HCT116 (cell line): ENCODE measurements at regions not wholly inside any gene's neighbourhood (a gene's known extent, or its start where the extent isn't known, plus 50 kb on each side); places are given as distances from the start of the nearest gene placed in this dataset.

Experiments used
- ATAC-seq: fragments of 200-7000 bp; cut with Tn5 transposase; 2 replicates; pipeline ENCODE4 v1.9.1; 2020; ENCODE audit warnings: mild to moderate bottlenecking, moderate library complexity
- BruUV-seq: library from RNA; stranded (reverse); fragments of 400-500 nt; replicated peaks from 2 replicates; lab custom pipeline; 2021; lab: Mats Ljungman, UMichigan
- CTCF ChIA-PET: fragments of 300-600 bp; sonication (Branson Sonifier 250); formaldehyde crosslinking; loops from one replicate; lab custom pipeline; 2021; ENCODE audit warnings: antibody characterized with exemption; lab: Charles Lee
- POLR2A ChIA-PET: fragments of 300-600, 350-600 bp; sonication (Branson Sonifier 250); formaldehyde crosslinking; loops from one replicate; lab custom pipeline; 2021; ENCODE audit warnings: antibody characterized with exemption; lab: Charles Lee
- RAD21 ChIA-PET, 2 experiments: fragments of 300-600 bp; sonication (Branson Sonifier 250); formaldehyde crosslinking; loops; one replicate each; lab custom pipeline; 2023; ENCODE audit warnings: low total read pairs in 2 of 2; ENCODE audit not compliant: uncharacterized antibody in 2 of 2, unreplicated experiment in 2 of 2, low non-redundant PET in 1 of 2; lab: Charles Lee
- DNase-seq: peaks from one replicate; pipeline ENCODE4 v3.0.0-alpha.2; 2010; ENCODE audit warnings: low read depth, low spot score
- H2AFZ ChIP-seq: fragments of 200-600 bp; shearing (Covaris generic), sonication (generic); 2 replicates; pipeline ENCODE4 v1.6.1; 2017; ENCODE audit warnings: low read depth, mixed run types, mixed read lengths, antibody characterized with exemption, low read length; ENCODE audit not compliant: poor library complexity, severe bottlenecking
- H3K27ac ChIP-seq: 2 replicates; pipeline ENCODE4 v1.5.1; 2012; ENCODE audit warnings: low read depth, low read length
- H3K27me3 ChIP-seq: fragments of 200-600 bp; sonication (generic); 2 replicates; pipeline ENCODE4 v1.6.1; 2016; ENCODE audit warnings: mixed run types, low read length, mixed read lengths; ENCODE audit not compliant: insufficient read depth
- H3K36me3 ChIP-seq, 2 experiments: fragments of 200-500 bp in 1 of 2; fragments of 200-600 bp in 1 of 2; sonication (Bioruptor generic) in 1 of 2; sonication (generic) in 1 of 2; 2 replicates each; pipeline versions ENCODE4 v1.5.1 to v1.6.1; 2014 to 2016; ENCODE audit warnings: low read length in 2 of 2, inconsistent platforms in 1 of 2, mixed read lengths in 1 of 2, mixed run types in 1 of 2; ENCODE audit not compliant: insufficient read depth in 2 of 2, control insufficient read depth in 1 of 2
- H3K4me1 ChIP-seq, 2 experiments: fragments of 200-600 bp in 1 of 2; sonication (generic) in 1 of 2; 2 replicates each; pipeline versions ENCODE4 v1.5.1 to v1.6.1; 2012 to 2017; ENCODE audit warnings: low read length in 2 of 2, inconsistent platforms in 1 of 2, mild to moderate bottlenecking in 1 of 2, mixed read lengths in 1 of 2, mixed run types in 1 of 2, moderate library complexity in 1 of 2; ENCODE audit not compliant: insufficient read depth in 2 of 2, control insufficient read depth in 1 of 2
- H3K4me2 ChIP-seq: fragments of 200-600 bp; sonication (generic); 2 replicates; pipeline ENCODE4 v1.6.1; 2017; ENCODE audit warnings: mixed run types, low read length, mixed read lengths
- H3K4me3 ChIP-seq, 2 experiments: fragments of 200-600 bp in 1 of 2; sonication (generic) in 1 of 2; replicated peaks in 1 of 2; 2 replicates each; pipeline ENCODE4 v1.5.1; 2011 to 2016; ENCODE audit warnings: low read length in 2 of 2, control low read depth in 1 of 2, low read depth in 1 of 2, mild to moderate bottlenecking in 1 of 2, mixed read lengths in 1 of 2, mixed run types in 1 of 2
- H3K79me2 ChIP-seq: fragments of 200-600 bp; sonication (generic); 2 replicates; pipeline ENCODE4 v1.6.1; 2017; ENCODE audit warnings: mild to moderate bottlenecking, mixed run types, low read length, moderate library complexity, mixed read lengths; ENCODE audit not compliant: insufficient read depth
- H3K9ac ChIP-seq: fragments of 200-600 bp; sonication (generic); 2 replicates; pipeline ENCODE4 v1.6.1; 2016; ENCODE audit warnings: low read length, mixed read lengths
- H3K9me2 ChIP-seq: fragments of 200-600 bp; sonication (generic), shearing (Covaris generic); 2 replicates; pipeline ENCODE4 v1.6.1; 2017; ENCODE audit warnings: mixed run types, mild to moderate bottlenecking, moderate library complexity; ENCODE audit not compliant: insufficient read depth
- H3K9me3 ChIP-seq, 2 experiments: fragments of 200-500 bp in 1 of 2; fragments of 200-600 bp in 1 of 2; sonication (Bioruptor generic) in 1 of 2; sonication (generic) in 1 of 2; 2 replicates each; pipeline ENCODE4 v1.6.1; 2014 to 2017; ENCODE audit warnings: low read length in 2 of 2, mixed read lengths in 2 of 2, inconsistent platforms in 1 of 2, low read depth in 1 of 2, mild to moderate bottlenecking in 1 of 2, mixed run types in 1 of 2, moderate library complexity in 1 of 2; ENCODE audit not compliant: control insufficient read depth in 1 of 2, insufficient read depth in 1 of 2
- H4K20me1 ChIP-seq: fragments of 200-600 bp; sonication (generic), shearing (Covaris generic); 2 replicates; pipeline ENCODE4 v1.6.1; 2017; ENCODE audit warnings: mixed run types, mild to moderate bottlenecking, moderate library complexity; ENCODE audit not compliant: insufficient read depth
- CEBPB ChIP-seq: IDR thresholded peaks from 2 replicates; pipeline ENCODE4 v1.6.1; 2012; ENCODE audit warnings: low read depth
- EGR1 ChIP-seq: IDR thresholded peaks from 2 replicates; pipeline ENCODE4 v1.6.1; 2012; ENCODE audit warnings: low read depth
- ELF1 ChIP-seq: IDR thresholded peaks from 2 replicates; pipeline ENCODE4 v1.6.1; 2012; ENCODE audit warnings: low read depth, borderline replicate concordance
- EZH2 ChIP-seq: fragments of 200-600 bp; sonication (generic); IDR thresholded peaks from 2 replicates; pipeline ENCODE4 v1.6.1; 2017; ENCODE audit warnings: antibody characterized with exemption, mixed run types
- EZH2phosphoT487 ChIP-seq: fragments of 200-600 bp; IDR thresholded peaks from 2 replicates; pipeline ENCODE4 v1.6.1; 2018; ENCODE audit warnings: antibody characterized with exemption, borderline replicate concordance
- FOSL1 ChIP-seq: IDR thresholded peaks from 2 replicates; pipeline ENCODE4 v1.6.1; 2012; ENCODE audit warnings: low read depth
- JUND ChIP-seq: IDR thresholded peaks from 2 replicates; pipeline ENCODE4 v1.6.1; 2012
- POLR2A ChIP-seq: IDR thresholded peaks from 2 replicates; pipeline ENCODE4 v1.7.0; 2011; ENCODE audit warnings: borderline replicate concordance; ENCODE audit not compliant: insufficient read depth, insufficient read length; ENCODE audit errors: extremely low read depth
- POLR2AphosphoS5 ChIP-seq: IDR thresholded peaks from 2 replicates; pipeline ENCODE4 v1.6.1; 2011; ENCODE audit warnings: mild to moderate bottlenecking, low read depth, low read length, moderate library complexity
- RAD21 ChIP-seq: IDR thresholded peaks from 2 replicates; pipeline ENCODE4 v1.6.1; 2012; ENCODE audit warnings: low read depth, mild to moderate bottlenecking
- SIN3A ChIP-seq: IDR thresholded peaks from 2 replicates; pipeline ENCODE4 v1.6.1; 2012; ENCODE audit warnings: low read depth
- SP1 ChIP-seq: IDR thresholded peaks from 2 replicates; pipeline ENCODE4 v1.6.1; 2012; ENCODE audit warnings: low read depth
- SRF ChIP-seq: IDR thresholded peaks from 2 replicates; pipeline ENCODE4 v1.6.1; 2012; ENCODE audit warnings: low read depth
- TCF7L2 ChIP-seq: IDR thresholded peaks from 2 replicates; pipeline ENCODE4 v1.7.0; 2011; ENCODE audit warnings: borderline replicate concordance, inconsistent platforms; ENCODE audit not compliant: insufficient read depth, insufficient read length; ENCODE audit errors: extremely low read depth
- YY1 ChIP-seq: IDR thresholded peaks from 2 replicates; pipeline ENCODE4 v1.6.1; 2011; ENCODE audit warnings: low read length, low read depth, moderate library complexity, mild to moderate bottlenecking; ENCODE audit not compliant: insufficient replicate concordance; ENCODE audit errors: extremely low read depth
- ZFX ChIP-seq: fragments of 450-650 bp; IDR thresholded peaks from 2 replicates; pipeline ENCODE4 v1.6.1; 2017
- intact Hi-C: fragments of 100-400 bp; cut with micrococcal nuclease; formaldehyde crosslinking; loops from 2 replicates; pipeline ENCODE4 v1.10.0; 2022
- TF ChIP-seq, protein P1 (sequence below): IDR thresholded peaks from 2 replicates; pipeline ENCODE4 v1.6.1; 2012

DNA sequence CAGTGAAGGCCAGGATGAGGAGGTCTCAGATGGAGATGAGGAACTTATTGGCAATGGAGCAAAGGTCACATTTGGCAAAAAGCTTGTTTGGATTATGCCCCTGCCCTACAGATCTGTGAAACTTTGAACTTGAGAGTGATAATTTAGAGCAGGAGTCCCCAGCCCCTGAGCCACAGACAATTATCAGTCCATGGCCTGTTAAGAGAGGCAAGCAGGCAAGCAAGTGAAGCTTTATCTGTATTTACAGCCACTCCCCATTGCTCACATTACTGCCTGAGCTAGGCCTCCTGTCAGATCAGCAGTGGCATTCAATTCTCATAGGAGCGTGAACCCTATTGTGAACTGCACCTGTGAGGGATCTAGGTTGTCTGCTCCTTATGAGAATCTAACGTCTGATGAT, 1076.9 kb upstream of the TENM4 start:
- Histone ChIP-seq H3K9ac (no peak overlapping the region), H3K27me3 (no peaks in the 10 kb centered on the region), H3K4me3 (no peak overlapping the region), H3K36me3 (no peaks in the 10 kb centered on the region), H3K4me2 (no peak overlapping the region), H3K27ac (no peak overlapping the region), H3K79me2 (no peaks in the 10 kb centered on the region), H4K20me1 (no peaks in the 10 kb centered on the region), H3K9me2 (no peaks in the 10 kb centered on the region), H2AFZ (no peak overlapping the region), H3K9me3 (peaks cover 3 to 18% of the 10 kb centered on the region in 2 experiments; a peak in 2 of 4 replicates), H3K4me1 (no peaks in the 10 kb centered on the region)
- ChIA-PET RAD21 (no interaction called here), CTCF (no interaction called here), POLR2A (no interaction called here)
- no peak for ATAC-seq
- intact Hi-C loops: no loop called here
- no TSS peak for BruUV-seq
- DNase-seq: no peak
- TF ChIP-seq EZH2 (no peak), POLR2A (no peak), EZH2phosphoT487 (no peak), POLR2AphosphoS5 (no peak), ZFX (no peak), YY1 (no peak), SIN3A (no peak), RAD21 (no peak), ELF1 (no peak), EGR1 (no peak), CEBPB (no peak), SRF (no peak), SP1 (no peak), FOSL1 (no peak), JUND (no peak), TCF7L2 (no peak)
- TF ChIP-seq, protein P1, sequence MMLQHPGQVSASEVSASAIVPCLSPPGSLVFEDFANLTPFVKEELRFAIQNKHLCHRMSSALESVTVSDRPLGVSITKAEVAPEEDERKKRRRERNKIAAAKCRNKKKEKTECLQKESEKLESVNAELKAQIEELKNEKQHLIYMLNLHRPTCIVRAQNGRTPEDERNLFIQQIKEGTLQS: no peak
